ENCODE measurements at regions not wholly inside any gene's neighbourhood (a gene's known extent, or its start where the extent isn't known, plus 50 kb on each side); places are given as distances from the start of the nearest gene placed in this dataset.
"Not testable (repeated sequence)": the region's sequence is repeated elsewhere in the genome, so short reads cannot be mapped to it uniquely, and the experiment has no call there.

DNA sequence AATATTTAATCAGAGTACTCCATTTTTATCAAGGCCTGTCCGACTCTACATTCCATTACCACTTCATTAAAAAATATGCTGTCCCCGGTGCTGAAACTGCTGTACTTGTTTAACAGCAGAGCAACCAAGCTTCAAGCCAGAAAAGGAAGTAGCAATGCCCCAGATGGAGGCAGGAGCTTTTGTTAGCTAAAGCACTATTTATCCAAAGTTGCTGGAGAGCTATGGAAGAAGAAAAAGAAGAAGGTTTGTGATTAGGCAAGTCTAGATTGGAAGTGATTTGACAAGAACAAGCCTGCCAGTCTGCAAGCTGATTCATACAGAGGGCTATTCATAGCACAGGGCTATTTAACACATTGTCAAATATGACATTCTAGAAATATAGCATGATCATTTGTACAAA, 160.9 kb upstream of the SPTLC3 start:
- intact Hi-C loops (cut with DNase I, micrococcal nuclease), result no loop called here
- ATAC-seq (no peak), DNase-seq (no peak)

DNA sequence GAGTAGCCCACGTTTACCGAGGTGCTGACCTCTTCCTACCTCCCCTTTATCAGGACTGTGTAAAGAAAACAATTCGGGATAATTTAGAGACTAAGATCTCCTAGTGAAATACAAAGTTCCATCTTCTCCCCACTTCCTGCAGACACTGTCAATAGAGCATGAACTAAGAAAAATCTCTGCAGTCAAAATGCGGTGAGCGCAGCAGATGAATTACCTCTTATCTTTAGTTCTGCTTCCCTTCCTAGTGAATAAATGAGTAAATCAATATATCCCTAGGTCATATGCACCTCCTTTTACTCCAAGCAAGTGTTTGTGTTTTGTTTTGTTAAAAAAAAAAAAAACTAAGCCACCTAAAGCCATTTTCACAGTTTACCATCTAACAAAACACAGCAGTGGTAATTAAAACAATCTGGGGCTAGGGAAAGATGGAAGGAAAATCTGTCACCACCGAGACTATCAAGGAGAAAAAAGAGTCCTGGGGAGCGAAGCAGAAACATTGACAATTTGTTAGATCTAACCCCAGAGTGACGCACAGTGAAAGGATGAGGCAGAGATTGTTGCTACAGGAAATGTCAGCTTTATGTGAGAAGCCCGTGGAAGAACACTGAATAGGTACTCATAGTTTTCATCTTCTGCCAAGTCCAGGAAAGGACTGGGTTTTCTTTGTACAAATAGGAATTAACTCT, 159.4 kb upstream of the SPTLC3 start:
- DNase-seq, result no peak
- intact Hi-C loops (cut with DNase I, micrococcal nuclease), result no loop called here
- no peak for ATAC-seq

DNA sequence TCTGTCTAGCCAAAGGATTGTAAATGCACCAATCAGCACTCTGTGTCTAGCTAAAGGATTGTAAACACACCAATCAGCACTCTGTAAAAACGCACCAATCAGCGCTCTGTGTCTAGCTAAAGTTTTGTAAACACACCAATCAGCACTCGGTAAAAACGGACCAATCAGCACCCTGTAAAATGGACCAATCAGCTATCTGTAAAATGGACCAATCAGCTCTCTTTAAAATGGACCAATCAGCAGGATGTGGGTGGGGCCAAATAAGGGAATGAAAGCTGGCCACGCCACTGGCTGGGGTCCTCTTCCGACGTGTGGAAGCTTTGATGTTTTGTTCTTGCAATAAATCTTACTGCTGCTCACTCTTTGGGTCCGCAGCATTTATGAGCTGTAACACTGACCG, 151.1 kb upstream of the SPTLC3 start:
- ATAC-seq; DNase-seq; intact Hi-C loops (cut with DNase I, micrococcal nuclease): not testable (repeated sequence)

DNA sequence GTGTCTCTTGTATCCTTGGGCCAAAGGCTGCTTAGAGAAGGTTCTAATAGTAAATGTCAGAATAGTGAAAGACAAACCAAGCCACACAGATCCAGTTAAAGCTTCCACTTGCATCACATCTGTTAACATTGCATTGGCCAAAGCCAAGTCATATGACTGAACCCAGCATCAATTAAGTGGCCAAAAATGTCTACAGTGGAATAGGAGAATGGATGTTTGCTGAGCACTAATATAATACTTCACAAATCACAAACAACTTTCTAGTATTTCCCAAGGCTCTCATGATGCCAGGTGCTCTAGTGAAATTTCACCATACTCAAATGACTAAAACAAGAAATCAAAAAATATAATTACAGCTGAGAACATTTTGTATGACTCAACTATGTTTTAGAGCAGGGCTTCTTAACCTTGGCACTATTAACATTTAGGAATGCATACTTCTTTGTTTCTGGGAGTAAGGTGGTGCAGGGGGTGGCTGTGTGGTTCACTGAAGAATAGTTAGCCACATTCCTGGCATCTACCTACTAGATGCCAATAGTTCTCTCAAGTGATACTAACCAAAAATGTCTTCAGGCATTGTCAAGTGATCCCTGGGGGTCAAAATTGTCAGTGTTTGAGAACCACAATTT, 148.0 kb upstream of the SPTLC3 start:
- intact Hi-C loops (cut with DNase I, micrococcal nuclease), result no loop called here
- DNase-seq (no peak), ATAC-seq (no peak)

DNA sequence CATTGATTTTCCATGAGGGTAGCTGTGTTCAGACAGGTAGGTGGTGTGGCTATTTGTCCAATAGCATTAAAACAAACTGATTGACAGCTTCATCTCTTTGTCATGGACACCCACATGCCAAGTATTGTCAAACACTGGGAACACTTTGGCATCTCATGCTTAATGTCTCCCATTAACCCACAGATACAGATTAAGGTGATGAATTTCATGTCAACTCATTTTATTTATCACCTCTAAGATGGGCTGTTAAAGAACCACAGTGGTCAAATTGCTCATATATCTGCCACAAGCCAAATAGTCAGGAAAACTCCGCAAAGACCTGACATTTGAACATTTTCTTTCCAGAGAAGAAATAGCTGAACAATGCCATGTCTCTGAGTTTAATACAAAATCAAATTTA, 139.1 kb upstream of the SPTLC3 start:
- intact Hi-C loops (cut with DNase I, micrococcal nuclease), result no loop called here
- no peak for ATAC-seq
- DNase-seq, result no peak

DNA sequence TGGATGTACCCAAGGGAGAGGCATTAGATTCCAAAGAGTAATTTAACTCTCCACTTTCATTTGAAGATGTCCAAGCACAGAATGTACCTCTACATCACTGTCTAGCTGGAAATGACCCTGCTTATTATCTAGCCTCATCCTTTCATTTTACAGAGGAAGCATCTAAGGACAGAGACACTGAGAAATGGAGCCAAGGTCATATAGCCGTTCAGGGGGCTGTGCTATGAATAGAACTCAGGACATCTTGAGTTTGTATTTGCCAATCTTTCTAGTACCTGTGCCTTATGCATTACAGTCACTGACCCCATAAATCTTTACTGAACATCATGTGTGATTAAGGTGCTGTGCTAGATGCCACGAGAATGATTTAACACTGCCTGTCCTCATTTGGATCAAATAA, 138.2 kb upstream of the SPTLC3 start:
- intact Hi-C loops (cut with DNase I, micrococcal nuclease), result no loop called here
- no peak for DNase-seq
- no peak for ATAC-seq

DNA sequence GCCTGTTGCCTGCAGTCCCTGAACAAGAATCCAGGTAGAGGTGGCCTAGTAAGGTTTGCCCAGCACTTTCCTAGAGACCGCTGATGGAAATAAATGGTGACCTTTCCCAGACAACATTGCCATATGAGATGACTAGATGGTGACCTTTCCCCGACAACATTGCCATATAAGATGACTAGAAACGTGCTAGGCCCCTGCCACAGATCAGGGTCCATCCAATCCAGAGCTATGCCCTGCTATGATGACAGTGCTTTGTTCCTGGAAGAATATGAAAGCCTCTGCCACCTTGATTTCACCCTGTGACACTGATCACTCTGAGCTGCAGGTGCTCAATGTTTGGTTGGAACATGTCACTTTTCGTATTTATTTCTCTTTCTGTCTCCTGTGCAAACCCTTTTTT, 133.8 kb upstream of the SPTLC3 start:
- intact Hi-C loops (cut with DNase I, micrococcal nuclease), result no loop called here
- ATAC-seq, result no peak

DNA sequence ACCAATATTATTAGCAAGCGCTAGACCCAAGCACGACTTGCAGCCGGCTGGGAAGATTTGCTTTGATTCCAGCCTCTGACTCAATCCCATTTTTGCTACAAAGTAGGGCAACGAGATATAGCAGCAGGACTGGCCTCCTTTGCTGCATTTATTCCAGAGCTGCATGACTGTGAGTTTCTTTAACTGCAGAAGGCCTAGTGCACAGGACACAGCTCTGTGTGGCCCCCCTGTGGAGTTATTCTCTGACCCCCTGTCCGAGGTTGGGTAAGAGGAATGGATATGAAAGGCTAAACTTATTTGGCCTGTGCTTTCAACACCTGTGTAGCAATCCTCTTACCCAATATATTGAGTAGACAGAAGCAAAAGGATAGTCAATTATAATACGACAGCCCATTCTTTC, 133.3 kb upstream of the SPTLC3 start:
- ATAC-seq (no peak), DNase-seq (no peak)
- intact Hi-C loops (cut with DNase I, micrococcal nuclease), result no loop called here

More for the DNA sequence above, 133.8 kb upstream of the SPTLC3 start:
- no peak for DNase-seq

DNA sequence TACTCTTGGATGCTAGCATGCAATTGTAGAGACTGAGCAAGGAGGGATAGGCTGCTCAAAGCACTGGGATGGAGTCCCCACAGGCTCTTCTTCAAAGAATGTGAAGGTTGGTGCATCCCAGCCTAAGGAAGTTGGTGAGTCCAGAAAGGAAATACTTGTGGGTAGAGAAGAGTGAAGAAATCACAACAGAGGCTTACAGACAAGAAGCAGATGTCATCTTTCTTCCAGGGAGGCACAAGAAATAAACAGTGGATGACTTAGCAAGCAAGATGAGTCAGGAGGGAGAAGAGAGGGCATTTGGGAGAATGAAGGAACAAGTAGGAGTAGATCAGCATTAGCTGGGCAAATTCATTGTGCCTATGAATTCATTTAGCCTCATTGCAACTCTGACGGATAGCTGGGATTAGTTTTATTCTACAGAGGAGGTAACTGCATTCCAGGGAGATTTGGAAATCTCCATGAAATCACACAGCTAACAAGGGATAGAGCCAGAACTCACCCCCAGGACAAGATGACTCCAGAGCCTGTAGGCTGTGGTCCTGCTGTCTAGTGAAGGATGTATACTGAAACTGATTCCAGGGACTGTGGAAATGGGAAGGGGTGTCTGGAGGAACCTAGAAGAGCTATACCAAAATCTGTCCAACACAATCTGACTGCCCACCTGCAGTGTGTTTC, 125.8 kb upstream of the SPTLC3 start:
- ATAC-seq (no peak), DNase-seq (no peak)
- intact Hi-C loops (cut with DNase I, micrococcal nuclease), result no loop called here

DNA sequence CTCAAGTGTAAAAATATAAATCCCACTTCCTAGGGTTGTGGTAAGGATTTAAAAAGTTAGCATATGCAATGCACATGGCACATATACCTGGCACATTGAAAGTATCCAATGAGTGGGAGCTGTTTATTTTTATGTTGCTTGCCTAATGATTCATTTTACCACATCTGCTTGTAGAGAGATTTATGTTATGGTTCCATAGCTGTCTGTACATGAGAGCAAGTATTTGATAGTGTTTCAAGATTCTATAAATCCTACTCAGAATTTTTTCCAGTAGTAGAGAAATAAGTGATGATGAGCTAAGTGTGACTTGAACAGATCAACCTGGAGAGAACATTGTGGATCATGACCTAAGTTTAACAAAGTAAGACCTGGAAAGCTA, 125.3 kb upstream of the SPTLC3 start:
- intact Hi-C loops (cut with DNase I, micrococcal nuclease), result no loop called here

DNA sequence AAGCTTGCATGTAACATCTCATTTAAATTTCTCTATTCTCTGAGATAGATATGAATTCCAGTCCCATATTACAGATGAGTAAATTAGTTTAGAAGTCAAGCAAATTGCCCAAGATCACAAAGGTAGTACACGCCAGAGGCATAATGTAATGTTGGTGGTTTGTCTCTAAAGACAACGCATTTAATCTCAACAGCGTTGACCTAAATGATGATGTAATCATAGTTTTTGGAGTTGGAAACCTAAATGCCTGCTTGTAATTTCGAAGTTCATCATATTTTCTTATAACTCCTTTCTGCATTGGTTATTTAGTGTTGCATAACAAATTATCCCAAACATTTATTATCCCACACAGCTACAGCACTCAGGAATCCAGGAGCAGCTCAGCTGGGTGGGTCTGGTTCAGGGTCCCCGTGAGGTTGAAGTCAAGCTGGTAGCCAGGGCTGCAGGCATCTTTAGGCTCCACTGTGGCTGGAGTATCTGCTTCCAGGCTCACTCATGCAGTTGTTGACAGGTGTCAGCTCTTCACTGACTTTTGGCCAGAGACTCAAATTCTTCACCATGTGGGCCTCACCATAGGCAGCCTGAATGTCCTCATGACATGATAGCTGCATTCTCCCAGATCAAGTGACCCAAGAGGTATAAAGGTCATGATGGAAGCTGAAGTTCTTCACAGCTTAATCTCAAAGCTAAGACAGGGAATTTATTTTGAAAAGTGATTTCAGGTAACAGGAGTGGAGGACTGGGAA, 122.0 kb upstream of the SPTLC3 start:
- DNase-seq (no peak), ATAC-seq (no peak)
- intact Hi-C loops (cut with DNase I, micrococcal nuclease), result no loop called here

More for the DNA sequence above, 125.3 kb upstream of the SPTLC3 start:
- ATAC-seq (no peak), DNase-seq (no peak)

DNA sequence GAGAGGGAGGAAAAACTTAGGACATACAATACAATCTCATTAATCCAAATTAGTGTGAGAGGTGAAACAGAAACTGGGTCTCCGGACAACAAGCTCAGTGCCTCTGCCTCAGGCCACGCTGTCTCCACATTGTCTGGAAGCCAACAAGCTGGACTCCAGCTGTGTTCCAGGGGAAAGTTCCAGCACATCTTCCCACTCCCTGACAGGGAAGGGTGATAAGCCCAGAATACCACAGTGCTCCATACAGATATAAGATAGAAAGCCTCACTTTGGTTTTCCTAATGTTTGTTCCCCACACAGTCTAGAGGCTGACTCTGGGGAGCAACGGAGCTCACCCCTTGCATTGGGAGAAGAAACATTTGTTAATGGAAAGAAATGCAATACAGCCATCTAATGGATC, 117.1 kb upstream of the SPTLC3 start:
- intact Hi-C loops (cut with DNase I, micrococcal nuclease), result no loop called here
- ATAC-seq (no peak), DNase-seq (no peak)

DNA sequence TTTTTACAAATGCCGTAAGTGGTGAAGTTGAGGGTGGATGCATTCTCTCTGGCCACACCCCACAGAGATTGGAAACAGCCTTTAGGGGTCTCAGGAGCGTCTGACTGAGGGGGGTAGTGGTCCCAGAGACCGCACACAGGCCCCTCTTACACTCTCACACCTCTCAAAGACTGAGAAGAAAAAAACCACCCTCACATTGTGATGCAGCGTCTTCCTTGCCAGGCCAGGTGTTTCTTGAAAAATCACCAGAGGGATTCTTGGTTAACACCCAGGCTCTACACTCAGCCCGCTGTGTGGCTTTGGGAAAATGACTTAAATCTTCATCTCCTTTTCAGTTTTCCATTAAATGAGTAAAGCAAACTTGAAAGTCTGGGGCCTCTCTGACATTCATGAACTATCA, 115.8 kb upstream of the SPTLC3 start:
- intact Hi-C loops (cut with DNase I, micrococcal nuclease), result no loop called here
- no peak for ATAC-seq
- DNase-seq, result no peak

DNA sequence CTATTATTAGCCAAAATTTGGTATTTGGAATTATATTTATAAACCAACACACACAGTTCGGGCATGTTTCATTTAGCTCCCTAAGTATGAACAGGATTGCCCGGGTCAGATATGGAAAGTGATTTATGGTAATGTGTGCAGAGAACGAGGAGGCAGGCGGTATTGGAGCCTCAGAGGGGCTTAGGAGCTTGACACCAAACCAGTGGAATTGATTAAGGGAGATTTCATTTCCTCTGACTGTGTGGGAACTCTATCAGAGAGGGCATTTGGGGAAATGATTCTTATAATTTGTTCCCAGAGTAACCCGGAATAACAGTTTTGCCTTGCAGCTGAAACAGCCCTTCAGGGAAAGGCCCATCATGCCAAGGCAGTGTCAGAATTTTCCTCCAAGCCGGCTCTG, 115.1 kb upstream of the SPTLC3 start:
- intact Hi-C loops (cut with DNase I, micrococcal nuclease), result no loop called here
- DNase-seq (no peak), ATAC-seq (no peak)

DNA sequence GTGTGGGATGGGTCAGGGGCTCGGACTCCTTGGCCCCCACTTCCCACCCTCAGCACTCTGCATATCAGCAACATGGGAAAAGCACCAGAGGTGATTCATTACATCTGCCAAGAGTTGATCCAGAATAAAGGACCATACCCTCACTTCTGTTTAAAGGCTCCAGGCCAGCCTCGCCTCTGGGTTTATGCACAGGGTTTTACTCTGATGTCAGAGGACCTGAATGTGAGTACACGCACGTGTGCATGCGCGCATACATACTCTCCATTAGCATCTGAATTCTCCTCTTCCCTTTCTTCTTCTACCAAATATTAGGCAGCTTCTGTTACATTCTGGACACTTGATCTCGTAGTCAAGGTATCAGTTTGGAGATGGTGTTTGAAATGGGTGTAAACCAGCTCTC, 114.7 kb upstream of the SPTLC3 start:
- ATAC-seq (no peak), DNase-seq (no peak)
- intact Hi-C loops (cut with DNase I, micrococcal nuclease), result no loop called here

DNA sequence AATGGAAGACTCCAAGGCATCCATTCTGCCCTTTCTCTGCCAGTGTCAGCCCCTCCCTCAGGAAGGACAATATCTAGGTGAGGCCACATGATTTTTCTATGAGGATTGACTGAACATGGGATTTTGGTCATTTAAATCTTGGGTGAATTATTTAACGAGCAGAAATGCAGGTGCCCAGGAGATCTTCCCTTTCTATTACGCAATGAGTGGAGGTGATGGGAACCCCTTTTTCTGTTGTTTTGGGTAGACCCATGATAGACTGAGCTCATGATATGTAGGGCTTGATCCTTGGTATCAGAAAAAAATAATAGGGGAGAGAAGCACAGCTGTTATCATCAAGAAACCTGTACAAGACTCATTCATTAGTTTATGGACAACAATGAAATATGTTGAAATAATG, 112.6 kb upstream of the SPTLC3 start:
- intact Hi-C loops (cut with DNase I, micrococcal nuclease), result no loop called here
- DNase-seq (no peak), ATAC-seq (no peak)

DNA sequence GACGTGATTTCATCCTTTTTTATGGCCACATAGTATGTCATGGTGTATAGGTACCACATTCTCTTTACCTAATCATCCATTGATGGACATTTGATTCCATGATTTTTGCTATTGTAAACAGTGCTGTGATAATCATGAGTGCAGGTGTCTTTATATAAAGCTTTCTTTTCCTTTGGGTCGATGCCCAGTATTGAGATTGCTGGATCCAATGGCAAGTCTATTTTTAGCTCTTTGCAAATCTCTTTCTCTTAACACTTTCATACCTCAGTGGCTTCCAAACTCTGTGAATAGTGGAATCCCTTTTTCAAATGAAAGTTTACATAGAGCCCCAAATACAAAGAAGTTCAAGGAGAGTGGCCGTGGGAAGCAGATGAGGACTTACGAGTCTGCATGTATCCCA, 105.8 kb upstream of the SPTLC3 start:
- ATAC-seq (no peak), DNase-seq (no peak)
- intact Hi-C loops (cut with DNase I, micrococcal nuclease), result no loop called here

DNA sequence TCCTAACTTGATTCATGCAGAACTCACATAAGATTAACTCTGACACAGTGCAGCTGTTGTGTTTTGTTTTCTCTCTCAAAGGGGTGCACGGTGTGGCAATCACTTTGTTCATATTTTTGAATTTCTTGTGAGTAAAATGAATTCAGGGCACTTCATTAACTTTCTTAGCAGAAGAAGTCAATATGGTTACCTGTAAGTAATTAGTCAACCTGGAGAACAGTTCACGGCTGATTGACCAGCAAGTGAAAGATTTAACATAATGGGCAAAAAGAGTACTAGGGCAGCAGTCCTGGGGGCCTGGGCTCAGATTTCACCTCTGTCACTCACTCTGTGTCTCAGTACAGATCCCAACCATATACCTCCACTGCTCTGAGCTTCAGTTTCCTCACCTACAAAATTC, 102.4 kb upstream of the SPTLC3 start:
- intact Hi-C loops (cut with DNase I, micrococcal nuclease), result no loop called here
- ATAC-seq, result no peak
- no peak for DNase-seq

DNA sequence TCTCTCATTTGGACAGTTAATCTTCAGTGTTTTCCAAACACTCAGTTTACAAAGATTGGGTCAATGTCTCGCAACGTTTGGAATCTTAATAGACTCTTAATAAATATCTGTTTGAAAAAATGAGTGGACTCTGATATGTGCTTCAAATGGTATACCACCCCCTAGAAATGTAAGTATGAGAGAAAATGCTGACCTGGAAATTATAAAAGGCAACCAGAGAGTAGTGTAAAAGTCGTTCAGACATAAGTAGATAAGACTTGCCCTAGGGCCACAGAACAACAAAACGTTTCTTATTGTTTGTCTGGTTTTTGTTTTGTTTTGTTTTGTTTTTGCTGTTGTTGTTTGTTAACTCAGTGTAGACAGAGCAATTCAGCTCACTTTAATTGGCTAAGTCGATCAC, 97.4 kb upstream of the SPTLC3 start:
- DNase-seq, result no peak
- no peak for ATAC-seq
- intact Hi-C loops (cut with DNase I, micrococcal nuclease), result no loop called here

All from left colon (tissue), 2 donors.